Effector memory CD4-positive, alpha-beta T cell (primary cell): ENCODE measurements at regions not wholly inside any gene's neighbourhood (a gene's known extent, or its start where the extent isn't known, plus 50 kb on each side); places are given as distances from the start of the nearest gene placed in this dataset.
"Not testable (repeated sequence)": the region's sequence is repeated elsewhere in the genome, so short reads cannot be mapped to it uniquely, and the experiment has no call there.

ENCODE experiments used
- DNase-seq, 3 donors: peaks; one replicate each; pipeline ENCODE4 v3.0.0-alpha.2; 2020
- H3K27ac ChIP-seq: 2 replicates; pipeline ENCODE4 v1.7.0; 2013; ENCODE audit warnings: mild to moderate bottlenecking, low read length, moderate library complexity; ENCODE audit not compliant: insufficient read depth, poor library complexity, severe bottlenecking
- H3K27me3 ChIP-seq: replicated peaks from 2 replicates; pipeline ENCODE4 v1.7.0; 2013; ENCODE audit warnings: mild to moderate bottlenecking, low read length; ENCODE audit not compliant: insufficient read depth, control insufficient read depth, poor library complexity, severe bottlenecking
- H3K36me3 ChIP-seq: 2 replicates; pipeline ENCODE4 v1.7.0; 2013; ENCODE audit warnings: mild to moderate bottlenecking, low read length, moderate library complexity; ENCODE audit not compliant: control insufficient read depth, insufficient read depth
- H3K4me1 ChIP-seq: 2 replicates; pipeline ENCODE4 v1.7.0; 2013; ENCODE audit warnings: low read length, mild to moderate bottlenecking; ENCODE audit not compliant: control insufficient read depth, insufficient read depth, poor library complexity, severe bottlenecking
- H3K4me3 ChIP-seq: 2 replicates; pipeline ENCODE4 v1.7.0; 2013; ENCODE audit warnings: low read length, low read depth, mild to moderate bottlenecking; ENCODE audit not compliant: insufficient read depth, poor library complexity, severe bottlenecking
- H3K9me3 ChIP-seq: 2 replicates; pipeline ENCODE4 v1.7.0; 2013; ENCODE audit warnings: mild to moderate bottlenecking, low read length, moderate library complexity; ENCODE audit not compliant: control insufficient read depth

- no peaks in the 10 kb centered on the region for H3K9me3 ChIP-seq
- no peaks in the 10 kb centered on the region for H3K4me1 ChIP-seq
- no peak for DNase-seq
- no peak overlapping the region for H3K4me3 ChIP-seq
- H3K27me3 ChIP-seq: no peaks in the 10 kb centered on the region
- no peak overlapping the region for H3K27ac ChIP-seq
- H3K36me3 ChIP-seq: no peaks in the 10 kb centered on the region
Observed at GRCh38 chr6:112592159-112592558, 245.0 kb downstream of the RFPL4B start.

- H3K4me1 ChIP-seq: no peaks in the 10 kb centered on the region
Observed at GRCh38 chr6:112594886-112595594, 247.9 kb downstream of the RFPL4B start.

GRCh38 chr6:112595841-112596240, 248.7 kb downstream of the RFPL4B start:
- H3K4me3 ChIP-seq: no peak overlapping the region
- no peak overlapping the region for H3K27ac ChIP-seq
- H3K27me3 ChIP-seq: no peaks in the 10 kb centered on the region
- no peaks in the 10 kb centered on the region for H3K4me1 ChIP-seq
- no peaks in the 10 kb centered on the region for H3K9me3 ChIP-seq
- H3K36me3 ChIP-seq: no peaks in the 10 kb centered on the region
- DNase-seq: no peak

More at GRCh38 chr6:112594886-112595594, 247.9 kb downstream of the RFPL4B start:
- Histone ChIP-seq H3K36me3 (no peaks in the 10 kb centered on the region), H3K27ac (no peak overlapping the region), H3K4me3 (no peak overlapping the region), H3K27me3 (no peaks in the 10 kb centered on the region), H3K9me3 (no peaks in the 10 kb centered on the region)
- DNase-seq: no peak

- DNase-seq: no peak
- Histone ChIP-seq H3K27me3 (no peaks in the 10 kb centered on the region), H3K27ac (no peak overlapping the region), H3K4me3 (no peak overlapping the region), H3K9me3 (no peaks in the 10 kb centered on the region), H3K4me1 (no peaks in the 10 kb centered on the region), H3K36me3 (no peaks in the 10 kb centered on the region)
Observed at GRCh38 chr6:112597176-112597575, 250.0 kb downstream of the RFPL4B start.

GRCh38 chr6:112600168-112600567, 253.0 kb downstream of the RFPL4B start:
- H3K4me3 ChIP-seq: no peak overlapping the region
- no peaks in the 10 kb centered on the region for H3K27me3 ChIP-seq
- H3K36me3 ChIP-seq: no peaks in the 10 kb centered on the region
- DNase-seq: no peak
- H3K9me3 ChIP-seq: no peaks in the 10 kb centered on the region
- no peak overlapping the region for H3K27ac ChIP-seq
- no peaks in the 10 kb centered on the region for H3K4me1 ChIP-seq

- no peaks in the 10 kb centered on the region for H3K9me3 ChIP-seq
- H3K4me1 ChIP-seq: no peaks in the 10 kb centered on the region
- H3K27me3 ChIP-seq: no peaks in the 10 kb centered on the region
- no peak for DNase-seq
- H3K27ac ChIP-seq: no peak overlapping the region
- H3K36me3 ChIP-seq: no peaks in the 10 kb centered on the region
- no peak overlapping the region for H3K4me3 ChIP-seq
Observed at GRCh38 chr6:112603726-112604125, 256.6 kb downstream of the RFPL4B start.

- no peak for DNase-seq
- Histone ChIP-seq H3K9me3 (no peaks in the 10 kb centered on the region), H3K36me3 (no peaks in the 10 kb centered on the region), H3K27me3 (no peaks in the 10 kb centered on the region), H3K4me1 (no peaks in the 10 kb centered on the region), H3K4me3 (no peak overlapping the region), H3K27ac (no peak overlapping the region)
Observed at GRCh38 chr6:112606656-112607435, 259.7 kb downstream of the RFPL4B start.

GRCh38 chr6:112608925-112609324, 261.8 kb downstream of the RFPL4B start:
- not testable (repeated sequence) for H3K4me1 ChIP-seq, DNase-seq

GRCh38 chr6:112613410-112613809, 266.3 kb downstream of the RFPL4B start:
- Histone ChIP-seq H3K4me1 (no peaks in the 10 kb centered on the region), H3K27ac (no peak overlapping the region), H3K4me3 (no peak overlapping the region), H3K9me3 (no peaks in the 10 kb centered on the region), H3K27me3 (no peaks in the 10 kb centered on the region), H3K36me3 (no peaks in the 10 kb centered on the region)
- no peak for DNase-seq

More at GRCh38 chr6:112608925-112609324, 261.8 kb downstream of the RFPL4B start:
- not testable (repeated sequence) for H3K9me3 ChIP-seq, H3K4me3 ChIP-seq, H3K27ac ChIP-seq, H3K36me3 ChIP-seq, H3K27me3 ChIP-seq

- no peak for DNase-seq
- Histone ChIP-seq H3K27me3 (no peaks in the 10 kb centered on the region), H3K36me3 (no peaks in the 10 kb centered on the region)
Observed at GRCh38 chr6:112618849-112619248, 271.7 kb downstream of the RFPL4B start.

More at GRCh38 chr6:112618849-112619248, 271.7 kb downstream of the RFPL4B start:
- H3K9me3 ChIP-seq: no peaks in the 10 kb centered on the region
- H3K27ac ChIP-seq: no peak overlapping the region
- no peak overlapping the region for H3K4me3 ChIP-seq
- no peaks in the 10 kb centered on the region for H3K4me1 ChIP-seq
